ENCODE measurements at regions not wholly inside any gene's neighbourhood (a gene's known extent, or its start where the extent isn't known, plus 50 kb on each side); places are given as distances from the start of the nearest gene placed in this dataset.

DNA sequence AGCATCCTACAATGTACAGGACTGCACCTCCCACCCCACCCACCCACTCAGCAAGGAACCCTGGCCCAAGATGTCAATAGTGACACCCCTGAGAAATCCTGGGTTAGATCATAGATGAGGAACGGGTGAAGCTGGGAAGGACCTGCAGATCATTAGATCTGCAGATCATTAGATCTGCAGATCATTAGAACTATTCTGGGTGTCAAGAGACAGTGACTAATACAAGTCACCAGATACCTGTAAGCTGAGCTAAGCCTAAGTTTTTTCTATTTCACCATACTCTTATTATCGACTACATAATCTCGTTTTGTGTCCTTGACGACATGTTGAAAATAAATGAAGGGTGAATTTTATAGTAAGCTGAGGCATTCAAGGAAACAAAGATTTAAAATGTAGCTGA, 325.7 kb downstream of the DUSP10 start:
- BruUV-seq (replicated peaks): no TSS peak
- Histone ChIP-seq H2AFZ (ENCODE audit: control insufficient read depth, low read depth, low read length) (no peak overlapping the region), H3K36me3 (ENCODE audit: control insufficient read depth in 2 of 2, insufficient read depth in 2 of 2, low read length in 1 of 2) (no peaks in the 10 kb centered on the region), H3K27me3 (replicated peaks in 1 of 2; ENCODE audit: control insufficient read depth in 2 of 2, insufficient read depth in 2 of 2, low read length in 1 of 2) (no peaks in the 10 kb centered on the region), H3K4me2 (ENCODE audit: control insufficient read depth, insufficient read depth) (no peak overlapping the region), H4K20me1 (ENCODE audit: control insufficient read depth, insufficient read depth) (no peaks in the 10 kb centered on the region), H3K4me3 (no peak overlapping the region), H3K79me2 (ENCODE audit: control insufficient read depth, insufficient read depth, low read length) (no peaks in the 10 kb centered on the region), H3K9me3 (replicated peaks; ENCODE audit: control insufficient read depth, insufficient read depth, low read length) (no peaks in the 10 kb centered on the region), H3K27ac (ENCODE audit: control insufficient read depth, insufficient read depth) (no peak overlapping the region), H3K4me1 (ENCODE audit: control insufficient read depth, insufficient read depth, low read length) (no peaks in the 10 kb centered on the region), H3K9ac (ENCODE audit: control insufficient read depth, insufficient read depth, low read length) (no peak overlapping the region)
- TF ChIP-seq BACH1 (IDR thresholded peaks at IDR 0.05; ENCODE audit: borderline replicate concordance): no peak
- TF ChIP-seq, protein P1, sequence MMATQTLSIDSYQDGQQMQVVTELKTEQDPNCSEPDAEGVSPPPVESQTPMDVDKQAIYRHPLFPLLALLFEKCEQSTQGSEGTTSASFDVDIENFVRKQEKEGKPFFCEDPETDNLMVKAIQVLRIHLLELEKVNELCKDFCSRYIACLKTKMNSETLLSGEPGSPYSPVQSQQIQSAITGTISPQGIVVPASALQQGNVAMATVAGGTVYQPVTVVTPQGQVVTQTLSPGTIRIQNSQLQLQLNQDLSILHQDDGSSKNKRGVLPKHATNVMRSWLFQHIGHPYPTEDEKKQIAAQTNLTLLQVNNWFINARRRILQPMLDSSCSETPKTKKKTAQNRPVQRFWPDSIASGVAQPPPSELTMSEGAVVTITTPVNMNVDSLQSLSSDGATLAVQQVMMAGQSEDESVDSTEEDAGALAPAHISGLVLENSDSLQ (IDR thresholded peaks at IDR 0.05): no peak
- TF ChIP-seq RELA (IDR thresholded peaks at IDR 0.05; ENCODE audit: borderline replicate concordance, partially characterized antibody): no peak
- TF ChIP-seq MYB (IDR thresholded peaks at IDR 0.05; ENCODE audit: borderline replicate concordance, low read depth, low read length): no peak
- TF ChIP-seq ZZZ3 (IDR thresholded peaks at IDR 0.05; ENCODE audit: control insufficient read depth, insufficient read length, low read depth): no peak
- TF ChIP-seq, protein P2, sequence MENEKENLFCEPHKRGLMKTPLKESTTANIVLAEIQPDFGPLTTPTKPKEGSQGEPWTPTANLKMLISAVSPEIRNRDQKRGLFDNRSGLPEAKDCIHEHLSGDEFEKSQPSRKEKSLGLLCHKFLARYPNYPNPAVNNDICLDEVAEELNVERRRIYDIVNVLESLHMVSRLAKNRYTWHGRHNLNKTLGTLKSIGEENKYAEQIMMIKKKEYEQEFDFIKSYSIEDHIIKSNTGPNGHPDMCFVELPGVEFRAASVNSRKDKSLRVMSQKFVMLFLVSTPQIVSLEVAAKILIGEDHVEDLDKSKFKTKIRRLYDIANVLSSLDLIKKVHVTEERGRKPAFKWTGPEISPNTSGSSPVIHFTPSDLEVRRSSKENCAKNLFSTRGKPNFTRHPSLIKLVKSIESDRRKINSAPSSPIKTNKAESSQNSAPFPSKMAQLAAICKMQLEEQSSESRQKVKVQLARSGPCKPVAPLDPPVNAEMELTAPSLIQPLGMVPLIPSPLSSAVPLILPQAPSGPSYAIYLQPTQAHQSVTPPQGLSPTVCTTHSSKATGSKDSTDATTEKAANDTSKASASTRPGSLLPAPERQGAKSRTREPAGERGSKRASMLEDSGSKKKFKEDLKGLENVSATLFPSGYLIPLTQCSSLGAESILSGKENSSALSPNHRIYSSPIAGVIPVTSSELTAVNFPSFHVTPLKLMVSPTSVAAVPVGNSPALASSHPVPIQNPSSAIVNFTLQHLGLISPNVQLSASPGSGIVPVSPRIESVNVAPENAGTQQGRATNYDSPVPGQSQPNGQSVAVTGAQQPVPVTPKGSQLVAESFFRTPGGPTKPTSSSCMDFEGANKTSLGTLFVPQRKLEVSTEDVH (IDR thresholded peaks at IDR 0.05; ENCODE audit: low read depth, partially characterized antibody): no peak
- no peak for TF ChIP-seq NKRF (conservative IDR thresholded peaks at IDR 0.05)
- TF ChIP-seq TARDBP (IDR thresholded peaks at IDR 0.05; ENCODE audit: borderline replicate concordance): no peak
- no peak for TF ChIP-seq ZBTB33 (IDR thresholded peaks at IDR 0.05)
- no peak for TF ChIP-seq SREBF1 (IDR thresholded peaks at IDR 0.05; ENCODE audit: low read length)
- TF ChIP-seq RAD51 (IDR thresholded peaks at IDR 0.05): no peak
- TF ChIP-seq MEF2B (IDR thresholded peaks at IDR 0.05; ENCODE audit: partially characterized antibody, poor library complexity, severe bottlenecking): no peak
- TF ChIP-seq TBL1XR1 (IDR thresholded peaks at IDR 0.05; ENCODE audit: low read depth, low read length): no peak
- TF ChIP-seq NBN (IDR thresholded peaks at IDR 0.05): no peak
- no peak for TF ChIP-seq MAX (IDR thresholded peaks at IDR 0.05; ENCODE audit: low read depth, low read length)
- POLR2A ChIA-PET: no interaction called here
- intact Hi-C loops (cut with micrococcal nuclease; ENCODE audit: unreplicated experiment) (no loop called here), in situ Hi-C loops (cut with MboI) (no loop called here)
- SMC1A ChIA-PET (ENCODE audit: uncharacterized antibody, unreplicated experiment): no interaction called here
- RAD21 ChIA-PET (ENCODE audit: unreplicated experiment): no interaction called here
- FAIRE-seq: no peak
- 16% methylated on average over 4 of the region's 4 CpGs for WGBS (ENCODE audit: insufficient coverage, insufficient replicate concordance, low lambda C conversion rate, missing lambda C conversion rate)
- no peak for DNase-seq (ENCODE audit: low read depth, low spot score)
- no peak for ATAC-seq
- CTCF ChIA-PET: no interaction called here
